ENCODE measurements at regions not wholly inside any gene's neighbourhood (a gene's known extent, or its start where the extent isn't known, plus 50 kb on each side); places are given as distances from the start of the nearest gene placed in this dataset.

DNA sequence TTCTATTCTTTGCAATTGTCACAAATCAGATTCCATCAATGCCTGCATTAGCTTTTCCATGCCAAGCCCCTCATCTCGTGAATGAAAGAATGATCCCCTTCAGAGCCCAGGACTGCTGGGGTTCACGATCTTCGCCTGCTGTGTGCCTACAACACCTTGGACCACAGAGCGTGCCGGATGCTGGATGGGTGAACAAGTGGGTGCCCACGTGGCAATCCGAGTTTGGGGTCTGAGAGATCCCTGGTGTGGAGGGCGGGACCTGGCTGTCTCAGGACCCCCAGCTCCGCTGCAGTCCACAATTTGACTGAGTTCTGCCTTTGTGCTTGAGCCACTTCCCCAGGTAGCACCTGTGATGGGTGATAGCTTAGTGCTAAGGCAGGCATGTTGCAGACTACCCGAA, 317.0 kb downstream of the GALR1 start:
- H3K27ac ChIP-seq (ENCODE audit: low read depth, low read length, poor library complexity, severe bottlenecking), result no peak overlapping the region
- intact Hi-C loops (cut with micrococcal nuclease; ENCODE audit: unreplicated experiment), result no loop called here
- H3K36me3 ChIP-seq (ENCODE audit: insufficient read depth, low read length, poor library complexity, severe bottlenecking), result no peaks in the 10 kb centered on the region
- BruUV-seq (replicated peaks), result no TSS peak
- TF ChIP-seq EZH2 (IDR thresholded peaks at IDR 0.05; ENCODE audit: borderline replicate concordance, low read depth, low read length, poor library complexity, severe bottlenecking), result no peak
- TF ChIP-seq, protein P1, sequence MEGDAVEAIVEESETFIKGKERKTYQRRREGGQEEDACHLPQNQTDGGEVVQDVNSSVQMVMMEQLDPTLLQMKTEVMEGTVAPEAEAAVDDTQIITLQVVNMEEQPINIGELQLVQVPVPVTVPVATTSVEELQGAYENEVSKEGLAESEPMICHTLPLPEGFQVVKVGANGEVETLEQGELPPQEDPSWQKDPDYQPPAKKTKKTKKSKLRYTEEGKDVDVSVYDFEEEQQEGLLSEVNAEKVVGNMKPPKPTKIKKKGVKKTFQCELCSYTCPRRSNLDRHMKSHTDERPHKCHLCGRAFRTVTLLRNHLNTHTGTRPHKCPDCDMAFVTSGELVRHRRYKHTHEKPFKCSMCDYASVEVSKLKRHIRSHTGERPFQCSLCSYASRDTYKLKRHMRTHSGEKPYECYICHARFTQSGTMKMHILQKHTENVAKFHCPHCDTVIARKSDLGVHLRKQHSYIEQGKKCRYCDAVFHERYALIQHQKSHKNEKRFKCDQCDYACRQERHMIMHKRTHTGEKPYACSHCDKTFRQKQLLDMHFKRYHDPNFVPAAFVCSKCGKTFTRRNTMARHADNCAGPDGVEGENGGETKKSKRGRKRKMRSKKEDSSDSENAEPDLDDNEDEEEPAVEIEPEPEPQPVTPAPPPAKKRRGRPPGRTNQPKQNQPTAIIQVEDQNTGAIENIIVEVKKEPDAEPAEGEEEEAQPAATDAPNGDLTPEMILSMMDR (conservative IDR thresholded peaks at IDR 0.05; ENCODE audit: low read depth, low read length), result no peak
- no peak overlapping the region for H3K4me3 ChIP-seq (ENCODE audit: low read depth, low read length, poor library complexity, severe bottlenecking)
- DNase-seq (ENCODE audit: low spot score), result no peak
- H3K27me3 ChIP-seq (replicated peaks; ENCODE audit: insufficient read depth, low read depth, low read length, poor library complexity), result no peaks in the 10 kb centered on the region
- no peaks in the 10 kb centered on the region for H3K4me1 ChIP-seq (ENCODE audit: insufficient read depth, low read length, poor library complexity, severe bottlenecking)
- ChIA-PET POLR2A (ENCODE audit: low non-redundant PET) (no interaction called here), CTCF (no interaction called here)
- H3K9me3 ChIP-seq (ENCODE audit: low read depth, low read length, poor library complexity, severe bottlenecking), result peaks cover 40% of the 10 kb centered on the region

DNA sequence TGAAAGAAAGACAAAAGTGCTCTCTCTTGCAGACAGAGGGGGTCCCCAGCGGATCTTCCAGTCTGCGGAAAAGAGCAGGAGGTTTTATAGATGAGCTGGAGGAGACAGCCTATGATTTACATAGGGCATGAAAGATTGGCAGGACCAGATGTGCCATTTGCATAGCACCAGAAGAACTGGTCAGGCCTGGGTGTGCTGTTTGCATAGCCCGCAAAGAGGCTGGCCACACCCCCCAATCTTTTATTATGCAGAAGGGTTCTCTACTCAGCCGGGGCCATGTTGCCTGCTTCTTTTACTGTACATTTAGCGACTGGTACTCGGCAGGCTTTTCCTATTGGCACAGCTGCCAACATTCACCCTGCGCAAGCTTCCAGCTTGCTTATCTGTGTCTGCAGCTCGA, 317.6 kb downstream of the GALR1 start:
- no peak for DNase-seq (ENCODE audit: low spot score)
- BruUV-seq (replicated peaks), result no TSS peak
- ChIA-PET CTCF (no interaction called here), POLR2A (ENCODE audit: low non-redundant PET) (no interaction called here)
- TF ChIP-seq, protein P1 (conservative IDR thresholded peaks at IDR 0.05; ENCODE audit: low read depth, low read length), result no peak
- no peak for TF ChIP-seq EZH2 (IDR thresholded peaks at IDR 0.05; ENCODE audit: borderline replicate concordance, low read depth, low read length, poor library complexity, severe bottlenecking)
- H3K9me3 ChIP-seq (ENCODE audit: low read depth, low read length, poor library complexity, severe bottlenecking), result peaks cover 36% of the 10 kb centered on the region
- no peaks in the 10 kb centered on the region for H3K27me3 ChIP-seq (replicated peaks; ENCODE audit: insufficient read depth, low read depth, low read length, poor library complexity)
- H3K4me1 ChIP-seq (ENCODE audit: insufficient read depth, low read length, poor library complexity, severe bottlenecking), result no peaks in the 10 kb centered on the region
- intact Hi-C loops (cut with micrococcal nuclease; ENCODE audit: unreplicated experiment), result no loop called here
- no peak overlapping the region for H3K4me3 ChIP-seq (ENCODE audit: low read depth, low read length, poor library complexity, severe bottlenecking)
- H3K36me3 ChIP-seq (ENCODE audit: insufficient read depth, low read length, poor library complexity, severe bottlenecking), result no peaks in the 10 kb centered on the region
- H3K27ac ChIP-seq (ENCODE audit: low read depth, low read length, poor library complexity, severe bottlenecking), result no peak overlapping the region

- Histone ChIP-seq H3K4me3 (ENCODE audit: low read depth, low read length, poor library complexity, severe bottlenecking) (no peak overlapping the region), H3K27ac (ENCODE audit: low read depth, low read length, poor library complexity, severe bottlenecking) (no peak overlapping the region), H3K36me3 (ENCODE audit: insufficient read depth, low read length, poor library complexity, severe bottlenecking) (no peaks in the 10 kb centered on the region), H3K4me1 (ENCODE audit: insufficient read depth, low read length, poor library complexity, severe bottlenecking) (no peaks in the 10 kb centered on the region), H3K9me3 (ENCODE audit: low read depth, low read length, poor library complexity, severe bottlenecking) (peaks cover 45% of the 10 kb centered on the region), H3K27me3 (replicated peaks; ENCODE audit: insufficient read depth, low read depth, low read length, poor library complexity) (no peaks in the 10 kb centered on the region)
- DNase-seq (ENCODE audit: low spot score), result no peak
- CTCF ChIA-PET, result no interaction called here
- no peak for TF ChIP-seq EZH2 (IDR thresholded peaks at IDR 0.05; ENCODE audit: borderline replicate concordance, low read depth, low read length, poor library complexity, severe bottlenecking)
- TF ChIP-seq, protein P1 (conservative IDR thresholded peaks at IDR 0.05; ENCODE audit: low read depth, low read length), result no peak
- no TSS peak for BruUV-seq (replicated peaks)
- POLR2A ChIA-PET (ENCODE audit: low non-redundant PET), result no interaction called here
- intact Hi-C loops (cut with micrococcal nuclease; ENCODE audit: unreplicated experiment), result no loop called here
Observed at GRCh38 chr18:77571743-77572142, 322.1 kb downstream of the GALR1 start.
